Fibroblast of villous mesenchyme (primary cell): ENCODE measurements at regions not wholly inside any gene's neighbourhood (a gene's known extent, or its start where the extent isn't known, plus 50 kb on each side); places are given as distances from the start of the nearest gene placed in this dataset.

Experiments used
- DNase-seq: peaks from one replicate; pipeline ENCODE4 v3.0.0-alpha.2; 2010; ENCODE audit warnings: low read depth
- H3K4me3 ChIP-seq: 2 replicates; pipeline ENCODE4 v1.5.1; 2011; ENCODE audit warnings: low read depth, mild to moderate bottlenecking, low read length
- TF ChIP-seq, protein P1 (sequence below): IDR thresholded peaks from 2 replicates; pipeline ENCODE4 v1.5.1; 2012; ENCODE audit warnings: low read depth, mild to moderate bottlenecking, low read length; ENCODE audit not compliant: insufficient read depth

DNA sequence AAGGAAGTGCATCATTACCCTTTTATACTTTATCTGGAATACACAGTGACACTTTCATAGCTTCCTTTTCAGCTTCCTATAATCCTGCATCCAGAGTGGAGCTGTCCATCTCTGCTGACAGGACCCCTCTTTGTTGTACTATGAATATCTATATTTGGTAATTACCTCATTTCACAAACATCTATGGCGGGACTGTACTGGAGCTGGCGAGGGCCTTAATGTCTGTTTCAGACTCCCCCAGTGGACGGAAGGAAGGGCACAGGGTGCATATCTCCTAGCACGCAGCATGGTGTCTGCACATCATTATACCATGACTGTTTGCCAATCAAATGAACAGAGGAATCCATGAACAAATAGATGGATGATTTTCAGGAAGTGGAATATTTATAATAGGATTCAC is 142.3 kb downstream of the SOX11 start:
- H3K4me3 ChIP-seq: no peak overlapping the region
- TF ChIP-seq, protein P1, sequence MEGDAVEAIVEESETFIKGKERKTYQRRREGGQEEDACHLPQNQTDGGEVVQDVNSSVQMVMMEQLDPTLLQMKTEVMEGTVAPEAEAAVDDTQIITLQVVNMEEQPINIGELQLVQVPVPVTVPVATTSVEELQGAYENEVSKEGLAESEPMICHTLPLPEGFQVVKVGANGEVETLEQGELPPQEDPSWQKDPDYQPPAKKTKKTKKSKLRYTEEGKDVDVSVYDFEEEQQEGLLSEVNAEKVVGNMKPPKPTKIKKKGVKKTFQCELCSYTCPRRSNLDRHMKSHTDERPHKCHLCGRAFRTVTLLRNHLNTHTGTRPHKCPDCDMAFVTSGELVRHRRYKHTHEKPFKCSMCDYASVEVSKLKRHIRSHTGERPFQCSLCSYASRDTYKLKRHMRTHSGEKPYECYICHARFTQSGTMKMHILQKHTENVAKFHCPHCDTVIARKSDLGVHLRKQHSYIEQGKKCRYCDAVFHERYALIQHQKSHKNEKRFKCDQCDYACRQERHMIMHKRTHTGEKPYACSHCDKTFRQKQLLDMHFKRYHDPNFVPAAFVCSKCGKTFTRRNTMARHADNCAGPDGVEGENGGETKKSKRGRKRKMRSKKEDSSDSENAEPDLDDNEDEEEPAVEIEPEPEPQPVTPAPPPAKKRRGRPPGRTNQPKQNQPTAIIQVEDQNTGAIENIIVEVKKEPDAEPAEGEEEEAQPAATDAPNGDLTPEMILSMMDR: no peak
- no peak for DNase-seq

DNA sequence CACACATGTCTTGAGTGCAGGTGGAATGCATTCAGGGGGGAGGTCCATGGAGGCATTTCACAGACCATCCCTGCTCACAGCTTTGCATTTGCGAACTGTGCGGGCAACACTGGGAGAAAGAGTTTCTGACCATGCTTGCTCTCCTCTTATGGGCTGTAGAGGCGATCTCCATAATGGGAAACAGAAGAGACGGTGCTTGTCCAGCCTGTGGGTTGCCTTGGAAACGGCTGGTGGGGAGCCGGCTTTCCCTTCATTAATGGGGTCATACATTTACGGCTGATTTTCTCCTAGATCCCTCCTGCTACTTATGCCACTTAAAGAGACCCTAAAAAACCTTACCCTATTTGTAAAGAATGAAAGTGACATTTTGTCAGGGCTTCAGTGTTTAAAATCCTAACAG is 147.4 kb downstream of the SOX11 start:
- H3K4me3 ChIP-seq: no peak overlapping the region
- TF ChIP-seq, protein P1: no peak
- no peak for DNase-seq

DNA sequence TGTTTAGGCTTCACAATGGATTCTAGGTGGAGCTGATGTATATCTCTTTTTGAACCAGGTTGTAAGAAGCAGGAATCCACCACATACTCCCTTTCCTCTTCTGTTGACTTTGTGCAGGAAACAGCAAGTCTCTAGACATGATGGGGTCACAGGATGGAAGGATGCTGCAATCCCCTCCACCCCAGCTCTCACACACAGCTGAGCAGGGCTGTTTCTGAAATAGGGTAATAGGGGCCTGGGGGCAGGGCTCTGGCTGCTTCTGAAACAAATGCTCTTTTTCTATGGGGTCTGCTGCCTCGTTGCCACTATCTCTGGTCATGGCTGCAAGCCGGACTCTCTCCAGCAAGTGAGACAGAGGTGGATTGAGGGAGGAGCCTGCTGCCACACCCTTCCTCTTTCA is 148.9 kb downstream of the SOX11 start:
- no peak for DNase-seq
- TF ChIP-seq, protein P1: no peak

DNA sequence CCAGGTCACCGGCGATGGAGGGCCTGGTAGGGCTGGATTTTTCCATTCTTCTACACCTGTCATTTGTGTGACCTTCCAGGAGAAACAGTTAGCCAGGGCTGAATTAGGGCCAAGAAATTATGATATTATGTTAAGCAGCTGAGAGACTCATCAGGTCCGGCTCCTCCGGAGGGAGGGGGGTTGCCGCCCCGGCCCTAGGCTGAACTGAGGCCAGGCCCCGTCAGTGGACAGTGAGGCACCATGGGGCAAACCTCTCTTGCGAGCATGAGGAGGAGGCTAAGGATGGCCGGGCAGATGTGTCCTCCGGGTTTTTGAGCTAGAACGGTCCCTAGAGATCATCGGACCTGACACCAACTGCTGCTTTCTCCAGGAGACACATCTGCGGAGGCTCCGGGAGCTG is 150.1 kb downstream of the SOX11 start:
- DNase-seq: no peak
- TF ChIP-seq, protein P1: no peak
- no peak overlapping the region for H3K4me3 ChIP-seq

More for the DNA sequence above, 148.9 kb downstream of the SOX11 start:
- H3K4me3 ChIP-seq: no peak overlapping the region

DNA sequence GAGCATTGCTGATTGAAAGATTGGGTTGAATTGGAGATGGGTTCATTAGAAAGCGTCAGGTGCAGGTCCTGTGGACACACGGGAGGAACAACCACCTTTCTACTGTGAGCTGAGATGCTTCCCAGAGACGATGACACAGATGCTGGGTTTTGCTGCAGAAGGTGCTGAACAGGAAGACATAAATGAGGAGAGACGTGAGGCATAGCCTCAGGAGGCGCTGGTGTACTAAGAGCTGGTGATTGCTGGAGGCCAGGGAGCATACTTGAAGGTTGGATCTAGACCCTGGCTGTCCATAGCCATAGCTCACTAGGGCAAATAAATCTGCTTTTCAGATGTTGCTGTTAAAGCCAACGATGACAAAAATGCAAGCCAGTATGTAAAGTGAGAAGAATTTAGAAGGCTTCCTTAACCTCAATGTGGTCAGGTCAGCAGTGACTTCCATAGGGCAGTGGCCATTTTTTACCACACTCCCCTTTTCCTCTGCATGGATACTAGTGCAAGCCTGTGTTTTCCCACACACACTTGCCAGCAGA is 153.7 kb downstream of the SOX11 start:
- no peak overlapping the region for H3K4me3 ChIP-seq
- no peak for DNase-seq
- TF ChIP-seq, protein P1: no peak

DNA sequence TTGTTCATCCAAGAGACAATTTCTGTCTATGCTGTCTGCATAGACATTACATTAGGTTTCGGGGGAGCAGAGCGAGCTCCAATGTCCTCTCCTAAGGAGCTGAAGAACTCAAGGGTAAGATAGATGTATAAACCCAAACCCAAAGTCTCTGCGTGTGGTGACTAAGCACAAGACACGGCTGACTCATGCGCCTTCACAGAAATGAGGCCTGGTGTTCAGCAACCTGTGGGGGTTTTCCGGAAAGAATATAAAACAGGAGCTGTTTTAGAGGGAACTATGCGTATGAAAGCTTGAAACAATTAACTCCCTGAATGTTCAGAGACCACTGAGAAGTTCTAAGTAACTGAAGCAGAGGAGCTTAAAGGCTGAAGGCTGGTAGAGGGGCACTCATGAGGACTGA is 154.7 kb downstream of the SOX11 start:
- TF ChIP-seq, protein P1: no peak
- no peak for DNase-seq
- H3K4me3 ChIP-seq: no peak overlapping the region

DNA sequence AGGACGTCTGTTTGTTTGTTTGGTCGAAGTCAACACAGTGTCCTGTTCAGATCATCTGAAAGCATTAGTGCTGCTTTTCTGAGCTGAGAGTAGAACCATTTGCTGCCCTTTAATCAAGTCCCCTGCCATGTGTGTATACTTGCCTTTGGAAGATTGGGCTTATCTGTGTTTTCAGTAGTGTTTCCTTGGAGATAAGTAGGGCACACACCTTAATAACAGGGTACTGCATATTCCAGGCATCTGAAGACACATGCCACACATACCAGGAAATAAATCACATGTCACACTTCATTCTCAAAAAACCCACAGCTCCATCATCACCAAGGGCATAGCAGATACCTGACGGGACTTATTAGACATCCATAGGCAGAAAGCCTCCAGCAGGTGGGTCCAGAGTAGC is 157.4 kb downstream of the SOX11 start:
- no peak overlapping the region for H3K4me3 ChIP-seq
- TF ChIP-seq, protein P1: no peak
- DNase-seq: no peak
